NCI-H146 treated with DMSO at 0.1 percent for 48 hours (cell line): ENCODE measurements at regions not wholly inside any gene's neighbourhood (a gene's known extent, or its start where the extent isn't known, plus 50 kb on each side); places are given as distances from the start of the nearest gene placed in this dataset.
"Not testable (repeated sequence)": the region's sequence is repeated elsewhere in the genome, so short reads cannot be mapped to it uniquely, and the experiment has no call there.

ENCODE experiments used
- DNase-seq: peaks from one replicate; lab custom pipeline; 2025; ENCODE audit not compliant: unreplicated experiment; lab: John Stamatoyannopoulos, UW

DNA sequence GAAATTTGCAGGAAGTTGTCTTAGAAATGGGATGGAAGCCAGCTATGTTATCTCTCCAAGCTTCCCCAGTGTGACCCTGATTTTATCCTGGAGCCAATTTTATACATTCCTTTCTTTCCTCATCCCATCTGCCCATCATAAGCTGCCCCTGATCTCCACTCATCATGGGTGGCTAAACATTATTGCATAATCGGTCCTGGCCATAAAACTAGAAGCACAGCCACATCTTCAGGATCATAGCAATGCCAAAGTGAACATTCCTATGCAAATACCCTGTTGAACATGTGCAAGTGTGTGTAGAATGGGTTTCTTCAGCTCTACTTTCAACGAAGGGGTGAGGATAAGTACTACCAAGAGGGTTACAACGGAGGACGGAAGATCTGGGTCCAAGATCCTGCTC, 50.6 kb upstream of the COG2 start:
- no peak for DNase-seq

DNA sequence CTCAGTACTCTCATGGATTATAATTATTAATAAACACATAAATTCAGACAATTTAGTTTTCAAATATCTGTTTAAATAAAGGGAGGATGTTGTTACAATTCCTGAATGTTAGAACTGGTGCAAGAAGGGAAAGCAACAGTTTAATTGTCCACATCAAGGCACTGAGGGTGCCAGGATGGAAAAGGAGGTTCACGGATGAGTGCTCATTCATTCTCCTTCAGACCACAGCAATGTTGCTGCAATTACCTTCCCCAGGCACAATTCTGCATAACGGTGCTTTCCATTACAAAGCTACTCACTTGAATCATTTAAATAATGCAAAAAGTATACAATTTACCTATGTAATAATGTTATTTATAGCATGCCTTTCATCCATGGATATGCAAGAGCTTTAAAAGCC, 52.3 kb upstream of the COG2 start:
- DNase-seq = no peak

DNA sequence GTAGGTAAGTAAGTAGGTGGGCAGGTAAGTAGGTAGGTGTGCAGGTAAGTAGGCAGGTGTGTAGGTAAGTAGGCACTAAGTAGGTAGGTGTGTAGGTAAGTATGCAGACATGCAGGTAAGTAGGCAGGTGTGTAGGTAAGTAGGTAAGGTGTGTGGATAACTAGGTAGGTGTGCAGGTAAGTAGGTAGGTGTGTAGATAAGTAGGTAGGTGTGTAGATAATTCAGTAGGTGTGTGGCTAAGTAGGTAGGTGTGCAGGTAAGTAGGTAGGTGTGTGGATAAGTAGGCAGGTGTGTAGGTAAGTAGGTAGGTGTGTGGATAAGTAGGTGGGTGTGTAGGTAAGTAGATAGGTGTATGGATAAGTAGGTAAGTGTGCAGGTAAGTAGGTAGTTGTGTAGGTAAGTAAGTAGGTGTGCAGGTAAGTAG, 53.9 kb upstream of the COG2 start:
- DNase-seq = no peak

DNA sequence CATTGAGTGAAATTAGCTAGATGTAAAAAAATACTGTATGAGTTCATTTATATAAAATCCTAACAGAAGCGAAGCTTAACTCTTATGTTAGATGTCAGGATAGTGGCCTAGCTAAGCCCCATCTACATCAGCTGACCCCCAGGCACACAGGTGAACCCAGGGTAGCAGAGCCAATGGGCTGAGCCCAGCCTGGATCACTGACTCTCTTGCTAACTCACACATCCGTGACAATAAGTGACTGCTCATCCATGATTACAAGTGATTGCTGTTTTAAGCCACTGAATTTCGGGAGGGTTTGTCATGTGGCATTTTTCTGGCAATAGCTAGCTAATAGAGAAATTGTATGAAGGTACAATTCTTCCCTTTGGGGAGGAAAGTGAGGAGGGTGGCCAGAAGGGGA, 55.2 kb upstream of the COG2 start:
- DNase-seq = no peak

DNA sequence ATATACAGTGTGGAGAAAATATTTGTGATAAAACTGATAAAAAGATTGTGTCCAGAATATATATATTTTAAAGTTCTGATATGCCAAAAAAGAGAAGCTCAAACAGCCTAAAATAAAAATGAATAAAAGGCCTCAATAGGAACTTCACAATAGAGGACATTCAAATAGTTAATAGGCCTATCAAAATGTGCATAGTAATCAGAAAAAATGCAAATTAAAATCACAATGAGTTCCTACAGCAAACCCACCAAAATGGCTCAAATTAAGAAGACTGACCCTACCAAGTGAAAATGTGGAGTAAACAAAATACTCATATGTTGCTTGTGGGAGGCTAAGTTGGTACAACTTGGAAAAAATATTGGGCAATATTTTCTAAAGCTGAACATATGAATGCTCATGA, 57.6 kb upstream of the COG2 start:
- no peak for DNase-seq

DNA sequence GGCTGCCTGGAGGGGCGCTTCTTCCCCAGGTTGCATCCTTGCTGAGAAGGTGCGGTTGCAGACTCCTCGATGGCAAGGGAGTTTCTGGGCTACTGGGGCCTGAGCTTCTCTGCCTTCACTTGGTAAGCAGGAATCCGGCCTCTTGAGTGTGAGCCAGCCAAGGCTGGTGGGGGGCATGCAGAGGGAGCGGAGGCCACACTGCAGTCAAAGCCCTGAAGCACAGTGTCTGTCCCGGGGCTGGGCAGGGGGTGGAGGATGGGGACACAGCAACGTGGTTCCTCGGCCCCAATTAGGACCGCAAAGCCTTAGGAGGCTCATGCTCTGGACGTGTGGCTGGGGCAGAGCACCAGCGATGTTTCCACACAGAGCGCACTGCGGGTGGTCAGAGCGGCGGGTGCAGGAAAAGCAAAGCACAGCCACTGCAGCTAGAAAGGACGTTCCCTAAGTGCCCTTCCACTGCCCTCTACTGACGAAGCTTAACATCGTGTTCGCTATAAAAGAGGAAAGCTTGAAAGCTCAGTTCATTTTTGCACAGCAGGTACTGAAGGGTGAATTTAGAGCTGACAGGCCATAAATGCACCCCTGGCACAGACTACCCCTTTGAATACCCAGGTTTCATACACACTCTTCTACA, 60.7 kb upstream of the COG2 start:
- DNase-seq = peak; percentile 72

DNA sequence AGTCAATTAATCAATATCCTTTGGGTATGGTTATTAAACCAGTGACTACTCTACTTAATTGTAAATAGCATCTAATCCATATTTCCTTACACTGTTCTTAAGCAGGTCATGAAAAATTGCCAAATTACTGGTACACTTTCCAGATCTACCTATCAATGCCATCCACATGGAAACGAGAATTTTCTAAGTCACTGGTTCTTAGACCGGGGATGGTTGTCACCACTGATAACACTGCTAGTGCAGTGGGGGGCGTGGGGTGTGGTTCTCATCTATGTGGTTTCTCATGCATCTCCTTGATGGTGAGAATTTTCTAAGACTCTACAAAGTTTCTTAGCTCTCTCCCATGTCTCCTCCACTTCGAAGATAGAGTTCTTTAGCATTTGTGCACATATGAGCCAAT, 63.7 kb upstream of the COG2 start:
- DNase-seq = no peak

DNA sequence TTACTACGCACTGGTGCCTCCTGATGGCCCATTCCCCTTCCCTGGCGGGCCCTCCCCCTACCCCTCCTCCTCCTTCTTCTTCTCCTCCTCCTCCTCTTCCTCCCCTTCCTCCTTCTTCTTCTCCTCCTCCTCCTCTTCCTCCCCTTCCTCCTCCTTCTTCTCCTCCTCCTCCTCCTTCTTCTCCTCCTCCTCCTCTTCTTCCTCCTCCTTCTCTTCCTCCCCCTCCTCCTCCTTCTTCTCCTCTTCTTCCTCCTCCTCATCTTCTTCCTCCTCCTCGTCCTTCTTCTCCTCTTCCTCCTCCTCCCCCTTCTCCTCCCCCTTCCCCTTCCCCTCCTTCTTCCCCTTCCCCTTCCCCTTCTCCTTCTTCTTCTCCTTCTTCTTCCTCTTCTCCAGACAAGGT, 64.7 kb upstream of the COG2 start:
- DNase-seq = no peak

DNA sequence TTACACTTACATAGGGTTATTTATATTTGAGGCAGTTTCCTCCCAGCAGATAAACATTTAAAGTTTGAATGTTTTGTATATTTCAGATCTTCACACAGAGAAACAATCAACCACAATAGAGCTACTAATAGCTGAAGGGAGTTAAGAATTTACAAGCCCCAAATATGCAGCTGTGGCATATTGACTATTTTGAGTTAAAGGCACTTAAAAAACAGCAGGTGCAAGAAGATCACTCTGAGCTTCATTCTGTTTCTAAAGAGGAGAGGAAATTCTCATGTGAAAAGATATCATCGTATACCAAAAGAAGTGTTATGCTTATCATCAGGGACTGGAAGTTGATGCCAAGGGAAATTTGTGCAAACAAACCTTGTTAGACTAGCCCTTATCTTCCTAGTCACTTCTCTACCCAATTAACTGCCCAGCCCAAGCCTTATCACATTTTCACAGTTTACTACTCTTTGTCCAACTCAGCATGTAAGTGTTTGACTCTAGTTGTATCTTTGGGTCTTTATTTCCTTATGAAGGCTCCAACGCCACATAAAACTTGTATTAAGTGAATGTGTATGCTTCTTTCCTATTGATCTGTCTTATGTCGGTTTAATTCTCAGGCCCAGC, 66.3 kb upstream of the COG2 start:
- peak; percentile 47 for DNase-seq

DNA sequence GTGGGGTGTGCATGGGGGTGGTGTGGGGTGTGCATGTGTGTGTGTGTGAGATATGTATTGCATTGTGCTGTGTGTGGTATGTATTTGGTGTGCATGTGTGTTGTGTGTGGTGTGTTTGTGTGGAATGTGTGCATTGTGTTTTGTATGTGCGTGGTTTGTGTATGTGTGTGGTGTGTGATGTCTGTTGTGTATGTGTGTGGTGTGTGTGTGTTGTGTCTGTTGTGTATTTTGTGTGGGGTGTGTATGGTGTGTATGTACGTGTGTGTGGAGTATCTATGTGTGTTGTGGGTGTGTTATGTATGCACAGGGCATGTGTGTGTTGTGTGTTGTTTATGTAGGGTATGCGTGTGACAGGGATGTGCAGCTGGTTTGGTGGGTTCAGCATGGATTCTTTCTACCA, 67.8 kb upstream of the COG2 start:
- no peak for DNase-seq

DNA sequence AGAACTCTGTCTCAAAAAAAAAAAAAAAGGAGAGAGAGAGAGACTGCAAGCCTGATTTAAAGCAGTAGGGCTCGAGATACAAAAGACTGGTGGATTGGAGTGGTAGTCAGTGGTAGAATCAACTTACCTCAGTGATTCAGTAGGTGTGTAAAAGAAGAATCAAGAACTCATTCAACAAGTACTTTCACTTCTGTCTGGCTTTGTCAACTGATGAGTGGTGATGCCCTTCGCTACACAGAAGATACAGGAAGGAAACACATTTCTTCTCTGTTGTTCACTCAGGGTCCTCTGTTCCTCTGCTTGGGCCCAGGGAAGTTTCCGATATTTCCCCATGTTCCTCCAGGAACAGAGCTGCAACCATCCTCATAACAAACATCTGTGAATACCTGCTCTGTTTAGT, 68.6 kb upstream of the COG2 start:
- no peak for DNase-seq

DNA sequence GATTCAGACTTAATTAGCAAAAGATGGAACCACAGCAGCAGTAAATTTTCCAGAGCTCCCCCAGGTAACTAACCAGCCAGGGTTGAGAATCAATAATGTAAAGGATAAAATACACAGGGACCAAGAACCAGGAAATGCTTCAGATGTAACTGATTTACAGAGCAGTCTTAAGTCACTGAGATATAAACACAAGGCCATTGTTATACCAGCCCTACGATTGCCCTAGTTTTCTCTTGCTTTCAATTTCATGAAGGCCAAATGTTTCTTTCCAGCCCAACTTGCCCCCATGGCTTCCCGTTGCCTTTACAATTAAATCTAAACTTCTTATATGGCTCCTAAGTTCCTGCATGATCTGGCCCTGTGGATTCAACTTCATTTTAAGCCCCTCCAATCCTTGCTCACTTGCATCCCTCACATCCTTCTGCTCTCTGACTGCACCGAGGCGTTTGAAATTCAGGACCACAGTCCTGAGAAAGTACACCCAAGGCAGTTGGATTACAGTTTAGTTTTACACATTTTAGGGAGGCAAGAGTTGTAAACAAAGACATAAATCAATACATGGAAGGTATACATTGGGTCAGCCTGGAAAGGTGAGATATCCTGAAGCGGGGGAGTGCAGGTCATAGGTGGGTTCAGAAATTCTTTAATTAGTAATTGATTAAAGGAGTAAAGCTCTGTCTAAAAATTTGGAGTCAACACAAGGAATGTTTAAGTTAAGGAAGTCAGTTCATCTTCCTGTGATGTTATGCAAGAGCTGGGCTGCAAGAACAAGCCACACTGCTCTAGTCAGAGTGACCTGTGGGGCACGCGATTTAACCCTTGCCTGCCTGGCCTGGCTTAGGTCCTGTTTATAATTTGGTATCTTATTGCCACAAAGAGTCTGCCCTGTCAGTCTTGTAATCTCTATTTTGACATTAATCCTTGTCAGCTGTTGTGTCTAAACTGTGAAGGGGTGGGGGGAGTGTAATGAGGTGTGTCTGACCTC, 69.9 kb upstream of the COG2 start:
- DNase-seq = no peak

DNA sequence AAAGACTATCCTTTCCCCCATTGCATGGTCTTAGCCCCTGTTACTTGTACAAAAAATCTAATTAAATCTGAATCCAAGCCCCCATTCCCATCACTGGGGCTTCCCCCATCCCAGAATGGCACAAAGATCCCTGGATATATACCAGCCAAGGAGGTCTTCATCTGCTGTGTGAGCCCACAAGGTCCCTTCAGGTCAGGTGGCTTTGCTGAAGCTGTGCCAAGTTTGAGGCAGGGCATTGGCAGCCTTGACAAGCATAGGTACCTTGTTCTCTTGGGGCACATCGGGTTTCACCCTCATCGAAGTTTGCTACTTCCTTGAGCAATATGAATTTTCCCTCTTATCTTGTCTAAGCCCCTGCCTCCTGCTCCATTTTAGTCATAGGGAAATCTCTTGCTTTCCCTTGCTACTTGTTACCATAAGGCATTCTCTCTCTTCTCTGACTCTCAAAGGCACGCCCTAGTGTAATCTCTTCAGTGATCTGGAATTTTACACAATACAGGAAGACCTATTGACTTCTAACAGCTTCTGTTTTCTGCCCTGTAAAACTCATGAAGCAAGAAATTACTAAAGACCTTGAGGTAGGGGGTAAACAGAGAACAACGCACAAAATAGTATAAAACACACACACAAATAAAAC, 71.4 kb upstream of the COG2 start:
- no peak for DNase-seq

DNA sequence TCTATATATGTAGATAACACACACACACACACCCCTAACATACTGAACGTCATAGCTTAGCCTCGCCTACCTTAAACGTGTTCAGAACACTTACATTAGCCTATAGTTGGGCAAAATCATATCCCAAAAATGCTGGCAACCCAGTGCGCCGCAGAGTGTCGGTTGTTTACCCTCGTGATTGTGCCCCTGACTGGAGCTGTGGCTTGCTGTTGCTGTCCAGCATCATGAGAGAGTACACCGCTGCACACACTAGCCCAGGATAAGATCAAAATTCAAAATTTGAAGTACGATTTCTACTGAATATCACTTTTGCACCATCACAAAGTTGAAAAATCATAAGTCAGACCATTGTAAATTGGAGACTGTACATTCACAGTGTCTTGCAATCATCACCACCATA, 73.1 kb upstream of the COG2 start:
- DNase-seq = no peak

DNA sequence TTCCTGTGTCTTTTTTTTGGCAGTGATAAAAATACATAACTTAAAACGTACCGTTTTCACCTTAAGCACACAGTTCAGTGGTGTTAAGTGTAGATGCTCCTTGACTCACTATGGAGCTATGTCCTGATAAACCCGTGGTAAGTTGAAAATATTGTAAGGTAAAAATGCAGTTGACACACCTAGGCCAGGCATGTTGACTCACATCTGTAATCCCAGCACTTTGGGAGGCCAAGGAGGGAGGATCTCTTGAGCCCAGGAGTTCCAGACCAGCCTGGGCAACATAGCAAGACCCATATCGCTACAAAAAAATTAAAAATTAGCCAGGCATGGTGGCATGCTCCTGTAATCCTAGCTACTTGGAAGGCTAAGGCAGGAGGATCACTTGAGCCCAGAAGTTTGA, 73.6 kb upstream of the COG2 start:
- no peak for DNase-seq

DNA sequence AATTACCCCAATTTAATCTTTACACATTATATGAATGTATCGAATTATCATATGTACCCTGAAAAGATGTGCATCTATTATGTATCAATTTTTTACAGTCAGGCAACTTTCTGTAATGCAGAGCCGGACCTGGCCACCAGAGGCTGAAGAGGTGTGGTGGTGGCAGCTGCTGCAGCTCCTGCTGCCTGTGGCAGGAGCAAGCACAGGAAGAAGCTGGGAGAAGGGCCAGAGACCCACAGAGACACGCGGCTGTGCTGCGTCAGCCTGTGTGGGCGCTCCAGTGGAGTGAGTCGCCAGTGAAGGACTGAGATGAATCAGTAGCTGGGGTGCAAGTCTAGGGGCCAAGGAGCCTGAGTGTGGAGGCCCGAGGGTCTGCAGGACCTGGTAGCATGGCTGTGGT, 74.3 kb upstream of the COG2 start:
- DNase-seq = no peak

DNA sequence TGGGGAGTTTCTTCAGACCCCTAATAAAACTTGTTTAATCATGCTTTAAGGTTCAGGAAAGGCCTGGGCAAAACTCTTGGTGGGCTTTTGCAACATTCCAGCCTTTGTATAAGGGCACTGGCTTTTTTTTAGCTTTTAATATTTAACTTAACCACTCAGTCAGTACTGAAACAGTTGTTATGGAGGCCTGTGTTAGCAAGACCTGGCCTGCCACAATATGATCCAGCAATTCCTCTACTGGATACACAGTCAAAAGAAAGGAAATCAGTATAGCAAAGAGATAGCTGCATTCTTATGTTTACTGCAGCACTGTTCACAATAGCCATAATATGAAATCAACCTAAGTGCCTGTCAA, 75.1 kb upstream of the COG2 start:
- no peak for DNase-seq

DNA sequence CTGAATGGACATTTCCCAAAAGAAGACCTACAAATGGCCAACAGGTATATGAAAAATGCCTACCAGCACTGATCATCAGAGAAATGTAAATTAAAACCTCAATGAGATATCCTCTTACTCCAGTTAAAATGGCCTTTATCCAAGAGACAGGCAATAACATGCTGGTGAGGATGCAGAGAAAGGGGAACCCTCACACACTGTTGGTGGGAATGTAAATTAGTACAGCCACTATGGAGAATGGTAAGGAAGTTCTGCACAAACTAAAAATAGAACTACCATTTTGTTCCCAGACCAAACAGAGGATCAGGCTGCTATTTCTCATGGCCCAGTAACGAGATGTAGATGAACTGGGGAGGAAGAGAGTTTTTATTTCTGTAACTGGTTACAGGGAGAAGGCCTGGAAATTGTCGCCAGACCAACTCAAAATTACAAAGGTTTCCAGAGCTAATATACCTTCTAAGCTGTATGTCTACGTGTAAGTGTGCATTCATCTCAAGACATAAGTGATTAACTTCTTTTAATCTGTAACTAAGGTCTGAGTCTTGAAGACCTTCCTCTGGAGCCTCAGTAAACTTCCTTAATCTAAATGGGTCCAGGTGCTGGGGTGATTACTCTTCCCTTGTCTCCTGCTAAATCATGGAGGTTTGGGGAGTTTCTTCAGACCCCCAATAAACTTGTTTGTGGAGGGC, 75.6 kb upstream of the COG2 start:
- not testable (repeated sequence) for DNase-seq

DNA sequence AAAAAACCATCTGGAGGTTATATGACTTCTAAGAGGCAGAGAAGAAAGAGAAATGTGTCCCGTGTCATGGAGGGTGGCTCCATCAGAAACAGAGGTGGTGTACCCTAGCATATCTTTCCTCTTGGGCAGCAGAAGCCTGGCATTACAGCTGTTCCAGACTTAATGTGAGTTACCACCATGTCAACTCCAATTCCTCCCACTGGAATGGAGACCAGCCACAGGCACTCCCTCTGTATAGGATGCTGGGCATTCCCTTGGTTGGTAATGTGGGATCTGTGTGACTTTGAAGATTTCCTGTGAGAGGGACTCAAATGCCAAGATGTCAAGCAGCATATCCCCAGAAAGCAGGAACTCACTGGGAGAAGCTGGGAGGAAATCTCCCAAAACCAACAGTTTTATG, 77.1 kb upstream of the COG2 start:
- DNase-seq = no peak

DNA sequence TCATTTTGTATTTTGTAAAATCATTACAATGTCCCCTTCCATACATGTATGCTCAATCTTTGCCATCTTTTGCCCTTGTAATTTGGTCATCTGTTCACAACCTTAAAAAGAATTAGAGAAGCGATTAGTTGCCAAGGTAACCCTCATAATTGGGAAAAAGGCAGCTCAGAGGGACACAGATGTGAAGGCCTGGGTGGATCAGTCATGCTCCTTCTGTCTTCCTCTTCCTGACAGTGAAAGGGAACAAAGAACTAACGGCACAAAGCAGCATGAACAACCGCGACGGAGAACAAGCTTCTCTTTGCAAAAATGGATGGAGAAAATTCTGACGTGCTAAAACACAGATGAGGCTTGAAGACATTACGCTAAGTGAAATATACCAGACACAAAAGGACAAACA, 78.7 kb upstream of the COG2 start:
- DNase-seq = no peak

DNA sequence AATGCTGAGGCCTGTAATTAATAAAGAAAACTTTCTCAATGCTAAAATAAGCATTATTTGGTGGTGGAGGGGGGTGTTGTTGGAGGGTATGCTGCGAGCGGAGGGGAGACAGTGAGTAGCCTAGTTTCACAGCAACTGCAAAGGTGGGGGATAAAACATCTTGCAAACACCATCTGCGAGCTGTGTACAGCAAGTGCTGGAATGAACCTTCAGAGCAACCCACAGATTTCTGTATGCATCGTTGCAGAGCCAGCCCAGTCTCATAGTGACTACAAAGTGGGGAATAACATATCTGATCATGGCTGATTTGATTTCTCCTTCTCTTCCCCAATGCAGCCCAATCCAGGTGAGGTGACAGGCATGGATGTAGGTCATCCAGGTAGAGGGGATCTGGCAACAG, 80.7 kb upstream of the COG2 start:
- DNase-seq = no peak
